B cell (primary cell): ENCODE measurements at regions not wholly inside any gene's neighbourhood (a gene's known extent, or its start where the extent isn't known, plus 50 kb on each side); places are given as distances from the start of the nearest gene placed in this dataset.

Source experiments
- ATAC-seq: fragments of 200-7000 bp; cut with Tn5 transposase; one replicate; pipeline ENCODE4 v1.10.0; 2021; ENCODE audit warnings: low read depth, mild to moderate bottlenecking, moderate number of reproducible peaks, moderate library complexity
- CTCF ChIA-PET: fragments of 350-600 bp; sonication (Branson Sonifier 250); formaldehyde crosslinking; loops from one replicate; lab custom pipeline; 2021; ENCODE audit warnings: antibody characterized with exemption, inconsistent platforms; lab: Charles Lee
- POLR2A ChIA-PET: fragments of 350-600 bp; sonication (Branson Sonifier 250); formaldehyde crosslinking; loops from one replicate; lab custom pipeline; 2021; ENCODE audit warnings: antibody characterized with exemption; lab: Charles Lee
- DNase-seq: peaks from one replicate; pipeline ENCODE4 v3.0.0; 2013
- H2AFZ ChIP-seq: 2 replicates; pipeline ENCODE4 v1.6.1; 2012; ENCODE audit warnings: mild to moderate bottlenecking, low read depth, low read length; ENCODE audit not compliant: insufficient read depth, poor library complexity, severe bottlenecking
- H3K27ac ChIP-seq, 2 donors: 1 replicate in 1 of 2; 2 replicates in 1 of 2; pipeline ENCODE4 v1.5.1; 2012 to 2013; ENCODE audit warnings: low read length in 2 of 2, mild to moderate bottlenecking in 2 of 2, moderate library complexity in 1 of 2
- H3K27me3 ChIP-seq, 4 experiments: fragments of 200-600 bp in 1 of 4; sonication (generic) in 1 of 4; replicated peaks in 1 of 4; 1 replicate in 2 of 4; 2 replicates in 2 of 4; pipeline versions ENCODE4 v1.6.1 to v1.7.0; 2013 to 2016; ENCODE audit warnings: low read length in 3 of 4, mild to moderate bottlenecking in 2 of 4, mixed read lengths in 1 of 4, moderate library complexity in 1 of 4; ENCODE audit not compliant: insufficient read depth in 4 of 4, control insufficient read depth in 3 of 4; ENCODE audit errors: control extremely low read depth in 1 of 4
- H3K36me3 ChIP-seq, 2 experiments: replicated peaks in 1 of 2; 1 replicate in 1 of 2; 2 replicates in 1 of 2; pipeline versions ENCODE4 v1.6.1 to v1.7.1; 2013; ENCODE audit warnings: low read length in 1 of 2; ENCODE audit not compliant: insufficient read depth in 2 of 2, control insufficient read depth in 1 of 2; ENCODE audit errors: control extremely low read depth in 1 of 2, extremely low read depth in 1 of 2
- H3K4me1 ChIP-seq, 2 donors: fragments of 200-600 bp in 1 of 2; sonication (generic) in 1 of 2; 1 replicate in 1 of 2; 2 replicates in 1 of 2; pipeline versions ENCODE4 v1.5.1 to v1.6.1; 2013 to 2017; ENCODE audit warnings: low read length in 2 of 2; ENCODE audit not compliant: control insufficient read depth in 2 of 2, insufficient read depth in 2 of 2
- H3K4me2 ChIP-seq: replicated peaks from 2 replicates; pipeline ENCODE3; 2012; ENCODE audit warnings: mild to moderate bottlenecking, low read depth, low read length; ENCODE audit not compliant: poor library complexity, severe bottlenecking
- H3K4me3 ChIP-seq, 5 experiments: fragments of 200-600 bp in 1 of 5; sonication (generic) in 1 of 5; 1 replicate in 3 of 5; 2 replicates in 2 of 5; pipeline versions ENCODE4 v1.5.1 to v1.7.0; 2011 to 2016; ENCODE audit warnings: low read length in 4 of 5, mild to moderate bottlenecking in 4 of 5, low read depth in 2 of 5, control low read depth in 1 of 5, moderate library complexity in 1 of 5; ENCODE audit not compliant: insufficient read depth in 1 of 5; ENCODE audit errors: control extremely low read depth in 1 of 5, extremely low read depth in 1 of 5
- H3K79me2 ChIP-seq: fragments of 200-600 bp; sonication (generic); one replicate; pipeline ENCODE4 v1.6.0; 2016; ENCODE audit warnings: low read length; ENCODE audit not compliant: control insufficient read depth, insufficient read depth
- H3K9ac ChIP-seq: fragments of 200-600 bp; sonication (generic); 2 replicates; pipeline ENCODE4 v1.6.1; 2017; ENCODE audit warnings: mild to moderate bottlenecking, low read length, moderate library complexity
- H3K9me3 ChIP-seq, 3 donors: one replicate each; pipeline versions ENCODE4 v1.6.1 to v1.7.1; 2013; ENCODE audit warnings: low read length in 2 of 3; ENCODE audit not compliant: control insufficient read depth in 2 of 3, insufficient read depth in 1 of 3; ENCODE audit errors: control extremely low read depth in 1 of 3
- H4K20me1 ChIP-seq: 2 replicates; pipeline ENCODE4 v1.6.0; 2012; ENCODE audit warnings: mild to moderate bottlenecking, low read length; ENCODE audit not compliant: insufficient read depth, control insufficient read depth, poor library complexity, severe bottlenecking
- H3K27ac Mint-ChIP-seq: one replicate; pipeline ENCODE4 v1.8.0; 2021; ENCODE audit warnings: mixed read lengths
- H3K27me3 Mint-ChIP-seq: one replicate; pipeline ENCODE4 v1.8.0; 2021; ENCODE audit warnings: mixed read lengths
- H3K4me1 Mint-ChIP-seq: one replicate; pipeline ENCODE4 v1.8.0; 2021; ENCODE audit warnings: mixed read lengths
- H3K4me3 Mint-ChIP-seq: one replicate; pipeline ENCODE4 v1.8.0; 2021; ENCODE audit warnings: mixed read lengths
- H3K9me3 Mint-ChIP-seq: one replicate; pipeline ENCODE4 v1.8.0; 2022; ENCODE audit warnings: mixed read lengths; ENCODE audit not compliant: insufficient read depth
- EZH2 ChIP-seq: IDR thresholded peaks from 2 replicates; pipeline ENCODE4 v1.6.1; 2012; ENCODE audit warnings: borderline replicate concordance, low read depth, mild to moderate bottlenecking, moderate library complexity, low read length; ENCODE audit not compliant: insufficient read depth, poor library complexity, severe bottlenecking
- WGBS: methylation state at CpG from one replicate; pipeline ENCODE4 v1.1.5; 2013; ENCODE audit warnings: missing lambda C conversion rate; ENCODE audit not compliant: insufficient coverage; 5-methylcytosine and 5-hydroxymethylcytosine counted together
- intact Hi-C: fragments of 100-400 bp; cut with micrococcal nuclease; formaldehyde crosslinking; loops from one replicate; pipeline ENCODE4 v1.10.0; 2022
- TF ChIP-seq, protein P1 (sequence below): fragments of 200-600 bp; IDR thresholded peaks from one replicate; pipeline ENCODE4 v1.8.0; 2022; ENCODE audit warnings: antibody characterized with exemption, mild to moderate bottlenecking

DNA sequence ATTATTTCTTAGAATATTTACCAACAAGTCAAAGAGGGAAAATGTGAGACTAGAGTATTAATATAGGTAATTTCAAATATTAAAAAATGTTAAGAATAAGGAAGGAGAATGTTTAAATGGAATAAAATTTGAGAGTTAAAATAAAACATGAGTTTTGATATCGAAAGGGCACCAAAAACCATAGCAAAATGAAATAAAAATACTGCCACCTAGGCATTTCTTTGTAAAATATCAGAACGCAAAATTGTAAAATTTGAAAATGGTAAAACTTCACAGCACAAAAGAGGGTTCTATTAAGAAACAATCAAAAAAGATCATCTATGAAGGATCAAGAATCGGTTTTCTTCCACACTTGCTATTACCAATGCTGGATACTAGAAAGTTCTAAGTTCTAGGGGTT is 418.3 kb downstream of the TAF11L14 start:
- H2AFZ ChIP-seq = no peak overlapping the region
- ChIA-PET POLR2A (no interaction called here), CTCF (no interaction called here)
- no peak overlapping the region for H3K4me2 ChIP-seq
- TF ChIP-seq, protein P1, sequence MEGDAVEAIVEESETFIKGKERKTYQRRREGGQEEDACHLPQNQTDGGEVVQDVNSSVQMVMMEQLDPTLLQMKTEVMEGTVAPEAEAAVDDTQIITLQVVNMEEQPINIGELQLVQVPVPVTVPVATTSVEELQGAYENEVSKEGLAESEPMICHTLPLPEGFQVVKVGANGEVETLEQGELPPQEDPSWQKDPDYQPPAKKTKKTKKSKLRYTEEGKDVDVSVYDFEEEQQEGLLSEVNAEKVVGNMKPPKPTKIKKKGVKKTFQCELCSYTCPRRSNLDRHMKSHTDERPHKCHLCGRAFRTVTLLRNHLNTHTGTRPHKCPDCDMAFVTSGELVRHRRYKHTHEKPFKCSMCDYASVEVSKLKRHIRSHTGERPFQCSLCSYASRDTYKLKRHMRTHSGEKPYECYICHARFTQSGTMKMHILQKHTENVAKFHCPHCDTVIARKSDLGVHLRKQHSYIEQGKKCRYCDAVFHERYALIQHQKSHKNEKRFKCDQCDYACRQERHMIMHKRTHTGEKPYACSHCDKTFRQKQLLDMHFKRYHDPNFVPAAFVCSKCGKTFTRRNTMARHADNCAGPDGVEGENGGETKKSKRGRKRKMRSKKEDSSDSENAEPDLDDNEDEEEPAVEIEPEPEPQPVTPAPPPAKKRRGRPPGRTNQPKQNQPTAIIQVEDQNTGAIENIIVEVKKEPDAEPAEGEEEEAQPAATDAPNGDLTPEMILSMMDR = no peak
- no peak for TF ChIP-seq EZH2
- Mint-ChIP-seq H3K9me3 (no peaks in the 10 kb centered on the region), H3K4me1 (no peaks in the 10 kb centered on the region), H3K27me3 (no peaks in the 10 kb centered on the region), H3K27ac (no peak overlapping the region), H3K4me3 (no peak overlapping the region)
- H3K9ac ChIP-seq = no peak overlapping the region
- H4K20me1 ChIP-seq = no peaks in the 10 kb centered on the region
- DNase-seq (no peak), ATAC-seq (no peak)
- no peaks in the 10 kb centered on the region for H3K36me3 ChIP-seq
- no peaks in the 10 kb centered on the region for H3K79me2 ChIP-seq
- WGBS = no CpG with 5 or more reads among the region's 3 CpGs
- H3K4me3 ChIP-seq = no peak overlapping the region
- intact Hi-C loops = no loop called here
- H3K4me1 ChIP-seq = no peaks in the 10 kb centered on the region
- no peaks in the 10 kb centered on the region for H3K9me3 ChIP-seq
- H3K27me3 ChIP-seq = no peaks in the 10 kb centered on the region
- no peak overlapping the region for H3K27ac ChIP-seq

DNA sequence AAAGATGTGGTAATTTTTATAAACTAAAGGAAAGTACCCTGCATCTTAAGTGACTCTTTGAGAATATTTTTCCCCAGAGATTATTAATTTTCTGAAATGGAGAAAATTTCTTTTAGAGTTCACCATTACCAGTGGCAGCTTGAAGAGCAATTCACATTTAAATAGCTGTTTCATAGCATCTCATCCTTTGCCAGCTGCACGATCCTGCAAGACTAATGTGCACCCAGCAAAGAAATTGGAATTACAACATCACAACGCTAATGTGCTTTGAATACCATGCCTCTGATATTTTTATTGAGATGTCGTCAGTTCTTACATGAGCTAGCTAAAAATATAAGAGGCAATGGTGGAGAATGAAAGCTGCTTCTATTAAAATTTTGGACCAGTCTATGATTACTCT is 423.5 kb downstream of the TAF11L14 start:
- no peaks in the 10 kb centered on the region for H3K79me2 ChIP-seq
- no peak for ATAC-seq
- no peak overlapping the region for H3K9ac ChIP-seq

More for the DNA sequence above, 423.5 kb downstream of the TAF11L14 start:
- Mint-ChIP-seq H3K4me1 (no peaks in the 10 kb centered on the region), H3K4me3 (no peak overlapping the region), H3K27me3 (no peaks in the 10 kb centered on the region), H3K27ac (no peak overlapping the region), H3K9me3 (no peaks in the 10 kb centered on the region)
- ChIA-PET POLR2A (no interaction called here), CTCF (no interaction called here)
- Histone ChIP-seq H3K4me2 (no peak overlapping the region), H3K4me3 (no peak overlapping the region), H3K36me3 (no peaks in the 10 kb centered on the region), H2AFZ (no peak overlapping the region), H3K9me3 (no peaks in the 10 kb centered on the region), H3K27ac (no peak overlapping the region), H3K27me3 (no peaks in the 10 kb centered on the region), H4K20me1 (no peaks in the 10 kb centered on the region), H3K4me1 (no peaks in the 10 kb centered on the region)
- no peak for DNase-seq
- no peak for TF ChIP-seq EZH2
- TF ChIP-seq, protein P1 = no peak
- intact Hi-C loops = no loop called here
- WGBS = 100% methylated on average over 1 of the region's 3 CpGs
